ENCODE measurements at regions not wholly inside any gene's neighbourhood (a gene's known extent, or its start where the extent isn't known, plus 50 kb on each side); places are given as distances from the start of the nearest gene placed in this dataset.

DNA sequence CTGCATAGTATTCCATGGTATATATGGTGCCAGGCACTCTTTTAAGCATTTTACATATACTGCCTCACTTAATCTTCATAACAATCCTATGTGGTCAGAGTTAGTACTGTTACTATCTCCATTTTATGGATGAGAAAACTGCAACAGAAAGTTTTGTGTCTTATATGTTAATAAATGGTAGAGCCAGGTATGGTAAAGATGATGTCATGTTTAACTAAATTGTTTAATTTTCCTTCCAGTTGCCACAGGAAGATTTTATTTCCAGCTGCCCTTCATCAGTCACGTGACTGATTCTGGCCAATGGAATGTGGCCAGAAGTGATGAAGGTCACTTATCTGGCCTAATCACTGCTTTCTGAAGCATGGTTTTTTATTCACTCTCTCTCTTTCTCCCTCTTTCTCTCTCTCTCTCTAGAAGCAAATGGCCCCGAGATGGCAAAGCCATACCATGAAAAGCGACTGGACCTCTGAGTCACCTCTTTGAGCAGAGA, 75.7 kb upstream of the BTBD3 start:
- H3K27me3 ChIP-seq (replicated peaks in 2 of 5; ENCODE audit: control insufficient read depth in 4 of 5, insufficient read depth in 5 of 5, low read length in 4 of 5), result no peaks in the 10 kb centered on the region
- no peaks in the 10 kb centered on the region for H3K36me3 ChIP-seq (ENCODE audit: control insufficient read depth in 4 of 4, insufficient read depth in 4 of 4, low read length in 3 of 4)
- H3K4me1 ChIP-seq (ENCODE audit: control extremely low read depth in 1 of 4, control insufficient read depth in 4 of 4, insufficient read depth in 4 of 4, low read length in 3 of 4), result no peaks in the 10 kb centered on the region
- no peak overlapping the region for H3K27ac ChIP-seq (ENCODE audit: insufficient read depth in 1 of 2, low read depth in 1 of 2, low read length in 2 of 2, poor library complexity in 1 of 2, severe bottlenecking in 2 of 2)
- 93% methylated on average over 3 of the region's 3 CpGs for WGBS (ENCODE audit: insufficient coverage)
- no peak for DNase-seq
- POLR2A ChIA-PET, result no interaction called here
- CTCF ChIA-PET, result no interaction called here
- H3K4me3 ChIP-seq (ENCODE audit: control insufficient read depth in 1 of 7, extremely low read depth in 1 of 7, insufficient read depth in 4 of 7, low read depth in 2 of 7, low read length in 6 of 7), result no peak overlapping the region
- H3K9me3 ChIP-seq (ENCODE audit: control extremely low read depth in 1 of 5, control insufficient read depth in 4 of 5, insufficient read depth in 2 of 5, low read depth in 1 of 5, low read length in 4 of 5), result no peaks in the 10 kb centered on the region

DNA sequence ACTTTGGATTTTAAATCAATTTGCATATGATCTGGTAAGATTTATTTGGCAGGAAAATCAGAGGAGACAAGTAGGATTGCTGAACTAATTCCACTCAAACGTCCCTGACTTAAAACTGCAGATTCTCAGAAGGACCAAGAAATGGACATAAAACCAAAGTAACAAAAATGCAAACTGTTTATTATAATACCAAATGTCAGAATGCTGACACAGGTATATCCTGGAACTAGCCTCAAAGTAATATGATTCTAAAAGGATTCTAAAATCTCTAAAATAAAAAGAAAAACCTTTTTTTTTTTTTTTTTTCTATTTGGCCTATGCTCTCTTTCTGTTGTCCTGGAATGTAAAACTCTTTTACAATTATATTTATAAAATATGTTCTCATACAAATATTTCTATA, 74.4 kb upstream of the BTBD3 start:
- CTCF ChIA-PET, result no interaction called here
- H3K9me3 ChIP-seq (ENCODE audit: control extremely low read depth in 1 of 5, control insufficient read depth in 4 of 5, insufficient read depth in 2 of 5, low read depth in 1 of 5, low read length in 4 of 5), result no peaks in the 10 kb centered on the region
- no peaks in the 10 kb centered on the region for H3K4me1 ChIP-seq (ENCODE audit: control extremely low read depth in 1 of 4, control insufficient read depth in 4 of 4, insufficient read depth in 4 of 4, low read length in 3 of 4)
- DNase-seq, result no peak
- no peaks in the 10 kb centered on the region for H3K36me3 ChIP-seq (ENCODE audit: control insufficient read depth in 4 of 4, insufficient read depth in 4 of 4, low read length in 3 of 4)
- POLR2A ChIA-PET, result no interaction called here
- H3K27me3 ChIP-seq (replicated peaks in 2 of 5; ENCODE audit: control insufficient read depth in 4 of 5, insufficient read depth in 5 of 5, low read length in 4 of 5), result no peaks in the 10 kb centered on the region
- WGBS (ENCODE audit: insufficient coverage), result no CpG with 5 or more reads among the region's 1 CpG
- H3K4me3 ChIP-seq (ENCODE audit: control insufficient read depth in 1 of 7, extremely low read depth in 1 of 7, insufficient read depth in 4 of 7, low read depth in 2 of 7, low read length in 6 of 7), result no peak overlapping the region
- no peak overlapping the region for H3K27ac ChIP-seq (ENCODE audit: insufficient read depth in 1 of 2, low read depth in 1 of 2, low read length in 2 of 2, poor library complexity in 1 of 2, severe bottlenecking in 2 of 2)

DNA sequence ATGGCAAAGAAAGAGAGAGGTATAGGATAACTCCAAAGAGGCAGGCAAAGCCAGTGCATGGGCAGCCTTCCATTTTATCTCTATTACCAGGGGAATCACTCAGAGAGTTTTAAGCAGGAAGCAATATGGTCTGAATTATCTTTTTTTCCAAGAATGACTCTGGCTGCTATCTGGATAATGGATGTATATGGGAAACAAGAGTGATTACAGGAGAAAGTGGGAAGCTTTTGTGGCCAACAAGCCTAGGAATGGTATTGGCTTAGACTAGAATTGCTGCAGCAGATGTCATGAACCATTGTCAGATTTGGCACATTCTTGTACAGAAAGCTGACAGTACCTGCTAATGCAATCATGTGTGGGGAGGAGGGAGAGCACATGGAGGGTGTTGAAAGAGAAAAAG, 73.0 kb upstream of the BTBD3 start:
- no peaks in the 10 kb centered on the region for H3K9me3 ChIP-seq (ENCODE audit: control extremely low read depth in 1 of 5, control insufficient read depth in 4 of 5, insufficient read depth in 2 of 5, low read depth in 1 of 5, low read length in 4 of 5)
- H3K4me1 ChIP-seq (ENCODE audit: control extremely low read depth in 1 of 4, control insufficient read depth in 4 of 4, insufficient read depth in 4 of 4, low read length in 3 of 4), result no peaks in the 10 kb centered on the region
- POLR2A ChIA-PET, result no interaction called here

DNA sequence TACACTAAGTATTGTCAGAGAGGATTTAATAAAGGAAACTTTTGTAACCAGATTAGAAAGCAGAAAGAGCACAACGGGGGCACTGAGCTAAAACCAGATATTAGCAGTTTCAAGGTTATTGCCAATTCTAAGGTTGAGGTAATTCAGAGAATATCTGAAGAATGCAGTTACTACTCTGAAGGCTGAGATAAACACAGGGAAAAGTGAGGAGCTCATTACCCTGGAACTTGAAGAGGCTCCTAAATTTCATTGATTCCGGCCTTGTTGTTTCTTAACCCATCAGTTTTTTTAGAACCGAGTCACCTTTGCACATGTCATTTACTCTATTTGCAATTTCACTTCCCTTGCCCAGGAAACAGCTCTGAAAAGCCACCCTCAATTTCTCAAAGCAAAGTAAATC, 72.4 kb upstream of the BTBD3 start:
- DNase-seq, result no peak
- Histone ChIP-seq H3K36me3 (ENCODE audit: control insufficient read depth in 4 of 4, insufficient read depth in 4 of 4, low read length in 3 of 4) (no peaks in the 10 kb centered on the region), H3K27ac (ENCODE audit: insufficient read depth in 1 of 2, low read depth in 1 of 2, low read length in 2 of 2, poor library complexity in 1 of 2, severe bottlenecking in 2 of 2) (no peak overlapping the region), H3K27me3 (replicated peaks in 2 of 5; ENCODE audit: control insufficient read depth in 4 of 5, insufficient read depth in 5 of 5, low read length in 4 of 5) (no peaks in the 10 kb centered on the region), H3K4me1 (ENCODE audit: control extremely low read depth in 1 of 4, control insufficient read depth in 4 of 4, insufficient read depth in 4 of 4, low read length in 3 of 4) (no peaks in the 10 kb centered on the region), H3K4me3 (ENCODE audit: control insufficient read depth in 1 of 7, extremely low read depth in 1 of 7, insufficient read depth in 4 of 7, low read depth in 2 of 7, low read length in 6 of 7) (no peak overlapping the region), H3K9me3 (ENCODE audit: control extremely low read depth in 1 of 5, control insufficient read depth in 4 of 5, insufficient read depth in 2 of 5, low read depth in 1 of 5, low read length in 4 of 5) (no peaks in the 10 kb centered on the region)
- POLR2A ChIA-PET, result no interaction called here
- WGBS (ENCODE audit: insufficient coverage), result 95% methylated on average over 3 of the region's 3 CpGs
- CTCF ChIA-PET, result no interaction called here

More for the DNA sequence above, 73.0 kb upstream of the BTBD3 start:
- H3K4me3 ChIP-seq (ENCODE audit: control insufficient read depth in 1 of 7, extremely low read depth in 1 of 7, insufficient read depth in 4 of 7, low read depth in 2 of 7, low read length in 6 of 7), result no peak overlapping the region
- no peaks in the 10 kb centered on the region for H3K27me3 ChIP-seq (replicated peaks in 2 of 5; ENCODE audit: control insufficient read depth in 4 of 5, insufficient read depth in 5 of 5, low read length in 4 of 5)
- H3K27ac ChIP-seq (ENCODE audit: insufficient read depth in 1 of 2, low read depth in 1 of 2, low read length in 2 of 2, poor library complexity in 1 of 2, severe bottlenecking in 2 of 2), result no peak overlapping the region
- CTCF ChIA-PET, result no interaction called here
- no peak for DNase-seq
- H3K36me3 ChIP-seq (ENCODE audit: control insufficient read depth in 4 of 4, insufficient read depth in 4 of 4, low read length in 3 of 4), result no peaks in the 10 kb centered on the region

DNA sequence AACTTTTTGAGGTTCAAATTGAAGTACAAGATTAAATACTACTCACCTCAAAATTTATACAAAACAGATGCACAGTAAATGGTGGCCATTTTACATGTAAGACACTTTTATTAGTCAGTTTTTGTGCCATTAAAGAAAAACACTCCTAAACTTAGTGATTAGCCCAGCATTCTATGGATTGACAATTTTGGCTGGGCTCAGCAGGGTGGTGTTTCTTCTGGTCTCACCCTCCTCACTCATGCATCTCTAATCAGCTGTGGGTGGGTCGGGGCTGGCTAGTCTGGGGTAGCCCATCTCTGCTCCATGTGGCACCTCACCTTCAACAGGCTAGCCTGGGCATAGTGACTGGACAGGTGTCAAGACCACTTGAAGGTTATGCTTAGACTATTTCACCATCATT, 71.6 kb upstream of the BTBD3 start:
- Histone ChIP-seq H3K4me1 (ENCODE audit: control extremely low read depth in 1 of 4, control insufficient read depth in 4 of 4, insufficient read depth in 4 of 4, low read length in 3 of 4) (no peaks in the 10 kb centered on the region), H3K9me3 (ENCODE audit: control extremely low read depth in 1 of 5, control insufficient read depth in 4 of 5, insufficient read depth in 2 of 5, low read depth in 1 of 5, low read length in 4 of 5) (no peaks in the 10 kb centered on the region), H3K27ac (ENCODE audit: insufficient read depth in 1 of 2, low read depth in 1 of 2, low read length in 2 of 2, poor library complexity in 1 of 2, severe bottlenecking in 2 of 2) (no peak overlapping the region), H3K4me3 (ENCODE audit: control insufficient read depth in 1 of 7, extremely low read depth in 1 of 7, insufficient read depth in 4 of 7, low read depth in 2 of 7, low read length in 6 of 7) (no peak overlapping the region), H3K27me3 (replicated peaks in 2 of 5; ENCODE audit: control insufficient read depth in 4 of 5, insufficient read depth in 5 of 5, low read length in 4 of 5) (no peaks in the 10 kb centered on the region), H3K36me3 (ENCODE audit: control insufficient read depth in 4 of 4, insufficient read depth in 4 of 4, low read length in 3 of 4) (no peaks in the 10 kb centered on the region)
- ChIA-PET POLR2A (no interaction called here), CTCF (no interaction called here)
- DNase-seq, result no peak
- WGBS (ENCODE audit: insufficient coverage), result 100% methylated on average over 1 of the region's 1 CpG

DNA sequence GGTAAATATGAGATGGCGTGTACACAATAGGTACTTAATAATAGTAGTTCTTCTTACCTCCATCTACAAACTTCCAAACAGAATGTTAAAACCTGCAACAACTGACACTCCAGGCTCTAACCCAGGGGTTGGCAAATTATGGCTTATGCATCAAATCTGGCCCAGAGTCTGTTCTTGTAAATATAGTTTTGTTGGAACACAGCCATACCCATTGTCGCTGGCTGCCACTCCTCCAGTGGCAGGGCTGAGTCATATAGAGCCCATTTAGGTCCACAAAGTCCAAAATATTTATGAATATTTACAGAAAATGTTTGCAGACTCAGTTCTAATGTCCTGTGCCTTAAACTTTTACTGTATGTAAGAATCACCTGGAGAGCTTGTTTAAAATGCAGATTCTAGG, 69.9 kb upstream of the BTBD3 start:
- CTCF ChIA-PET, result no interaction called here

DNA sequence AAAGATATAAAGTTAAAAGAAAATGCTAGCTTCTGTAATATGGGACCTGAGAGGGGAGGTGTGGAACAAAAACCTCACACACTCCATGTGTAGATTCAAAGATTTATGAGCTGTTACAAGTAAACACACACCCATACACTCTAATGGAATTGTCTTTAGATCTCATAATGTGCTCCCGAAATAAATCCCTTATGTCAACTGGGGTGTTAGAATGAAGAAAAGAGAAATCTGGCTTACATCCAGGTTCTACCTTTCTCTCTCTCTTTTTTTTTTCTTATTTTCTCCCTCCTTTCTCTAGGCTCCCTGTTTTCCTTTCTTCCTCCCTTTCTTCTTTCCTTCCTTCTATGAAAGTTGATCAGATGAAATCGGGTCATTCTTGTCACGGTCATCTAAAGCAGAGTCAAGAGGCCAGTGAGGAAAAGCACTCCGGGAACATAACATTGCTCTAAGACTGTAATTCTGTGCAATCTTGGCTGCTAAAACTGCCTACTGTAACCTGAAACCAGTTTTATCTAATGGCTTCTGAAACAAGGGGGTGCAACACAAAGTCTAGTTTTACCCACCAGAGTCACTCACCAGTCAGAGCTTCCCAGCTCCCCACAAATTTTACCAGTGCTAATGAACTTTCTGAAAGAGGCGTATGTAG, 68.3 kb upstream of the BTBD3 start:
- Histone ChIP-seq H3K27me3 (replicated peaks in 2 of 5; ENCODE audit: control insufficient read depth in 4 of 5, insufficient read depth in 5 of 5, low read length in 4 of 5) (no peaks in the 10 kb centered on the region), H3K36me3 (ENCODE audit: control insufficient read depth in 4 of 4, insufficient read depth in 4 of 4, low read length in 3 of 4) (no peaks in the 10 kb centered on the region), H3K4me3 (ENCODE audit: control insufficient read depth in 1 of 7, extremely low read depth in 1 of 7, insufficient read depth in 4 of 7, low read depth in 2 of 7, low read length in 6 of 7) (no peak overlapping the region), H3K27ac (ENCODE audit: insufficient read depth in 1 of 2, low read depth in 1 of 2, low read length in 2 of 2, poor library complexity in 1 of 2, severe bottlenecking in 2 of 2) (no peak overlapping the region), H3K9me3 (ENCODE audit: control extremely low read depth in 1 of 5, control insufficient read depth in 4 of 5, insufficient read depth in 2 of 5, low read depth in 1 of 5, low read length in 4 of 5) (no peaks in the 10 kb centered on the region), H3K4me1 (ENCODE audit: control extremely low read depth in 1 of 4, control insufficient read depth in 4 of 4, insufficient read depth in 4 of 4, low read length in 3 of 4) (no peaks in the 10 kb centered on the region)
- DNase-seq, result no peak
- 100% methylated on average over 5 of the region's 5 CpGs for WGBS (ENCODE audit: insufficient coverage)
- CTCF ChIA-PET, result no interaction called here
- POLR2A ChIA-PET, result no interaction called here

More for the DNA sequence above, 69.9 kb upstream of the BTBD3 start:
- H3K9me3 ChIP-seq (ENCODE audit: control extremely low read depth in 1 of 5, control insufficient read depth in 4 of 5, insufficient read depth in 2 of 5, low read depth in 1 of 5, low read length in 4 of 5), result no peaks in the 10 kb centered on the region
- H3K36me3 ChIP-seq (ENCODE audit: control insufficient read depth in 4 of 4, insufficient read depth in 4 of 4, low read length in 3 of 4), result no peaks in the 10 kb centered on the region
- WGBS (ENCODE audit: insufficient coverage), result no CpG with 5 or more reads among the region's 2 CpGs
- H3K27me3 ChIP-seq (replicated peaks in 2 of 5; ENCODE audit: control insufficient read depth in 4 of 5, insufficient read depth in 5 of 5, low read length in 4 of 5), result no peaks in the 10 kb centered on the region
- POLR2A ChIA-PET, result no interaction called here
- no peak for DNase-seq
- H3K27ac ChIP-seq (ENCODE audit: insufficient read depth in 1 of 2, low read depth in 1 of 2, low read length in 2 of 2, poor library complexity in 1 of 2, severe bottlenecking in 2 of 2), result no peak overlapping the region
- H3K4me3 ChIP-seq (ENCODE audit: control insufficient read depth in 1 of 7, extremely low read depth in 1 of 7, insufficient read depth in 4 of 7, low read depth in 2 of 7, low read length in 6 of 7), result no peak overlapping the region
- no peaks in the 10 kb centered on the region for H3K4me1 ChIP-seq (ENCODE audit: control extremely low read depth in 1 of 4, control insufficient read depth in 4 of 4, insufficient read depth in 4 of 4, low read length in 3 of 4)
